T-helper 1 cell treated with Interleukin-12 subunit alpha and Interleukin-12 subunit beta and Interleukin-4 antibody, amounts not matched to agents 30 μg/mL and 1 μg/mL, for 36 hours (primary cell): ENCODE measurements at regions not wholly inside any gene's neighbourhood (a gene's known extent, or its start where the extent isn't known, plus 50 kb on each side); places are given as distances from the start of the nearest gene placed in this dataset.
"Not testable (repeated sequence)": the region's sequence is repeated elsewhere in the genome, so short reads cannot be mapped to it uniquely, and the experiment has no call there.

Experiments
- H3K27ac Mint-ChIP-seq: one replicate; pipeline ENCODE4 v1.8.0; 2021; ENCODE audit warnings: mild to moderate bottlenecking, mixed read lengths
- H3K27me3 Mint-ChIP-seq: one replicate; pipeline ENCODE4 v1.8.0; 2021; ENCODE audit warnings: low read depth, mixed read lengths
- H3K36me3 Mint-ChIP-seq: one replicate; pipeline ENCODE4 v1.8.0; 2021; ENCODE audit warnings: low read depth, mixed read lengths
- H3K4me1 Mint-ChIP-seq: one replicate; pipeline ENCODE4 v1.8.0; 2021; ENCODE audit warnings: low read depth, mixed read lengths
- H3K4me3 Mint-ChIP-seq: one replicate; pipeline ENCODE4 v1.8.0; 2021; ENCODE audit warnings: mild to moderate bottlenecking, moderate library complexity, mixed read lengths
- H3K9me3 Mint-ChIP-seq: one replicate; pipeline ENCODE4 v1.8.0; 2021; ENCODE audit warnings: mixed read lengths

- Mint-ChIP-seq H3K9me3 (no peaks in the 10 kb centered on the region), H3K36me3 (no peaks in the 10 kb centered on the region), H3K27me3 (no peaks in the 10 kb centered on the region), H3K4me1 (no peaks in the 10 kb centered on the region), H3K27ac (no peak overlapping the region), H3K4me3 (no peak overlapping the region)
Measured at GRCh38 chr3:115409596-115409995, 213.7 kb upstream of the GAP43 start.

- H3K4me1 Mint-ChIP-seq, H3K27ac Mint-ChIP-seq, H3K9me3 Mint-ChIP-seq, H3K27me3 Mint-ChIP-seq, H3K4me3 Mint-ChIP-seq, H3K36me3 Mint-ChIP-seq: not testable (repeated sequence)
Measured at GRCh38 chr3:115414610-115415009, 208.7 kb upstream of the GAP43 start.

GRCh38 chr3:115415246-115415996, 207.9 kb upstream of the GAP43 start:
- H3K4me1 Mint-ChIP-seq, result no peaks in the 10 kb centered on the region
- H3K9me3 Mint-ChIP-seq, result no peaks in the 10 kb centered on the region
- H3K27me3 Mint-ChIP-seq, result no peaks in the 10 kb centered on the region
- H3K27ac Mint-ChIP-seq, result no peak overlapping the region
- H3K36me3 Mint-ChIP-seq, result no peaks in the 10 kb centered on the region
- no peak overlapping the region for H3K4me3 Mint-ChIP-seq

- H3K4me1 Mint-ChIP-seq, result no peaks in the 10 kb centered on the region
- no peaks in the 10 kb centered on the region for H3K27me3 Mint-ChIP-seq
- no peaks in the 10 kb centered on the region for H3K9me3 Mint-ChIP-seq
- no peak overlapping the region for H3K4me3 Mint-ChIP-seq
- no peak overlapping the region for H3K27ac Mint-ChIP-seq
- H3K36me3 Mint-ChIP-seq, result no peaks in the 10 kb centered on the region
Measured at GRCh38 chr3:115418583-115418982, 204.7 kb upstream of the GAP43 start.

- no peaks in the 10 kb centered on the region for H3K4me1 Mint-ChIP-seq
- no peaks in the 10 kb centered on the region for H3K9me3 Mint-ChIP-seq
- H3K27ac Mint-ChIP-seq, result no peak overlapping the region
- H3K4me3 Mint-ChIP-seq, result no peak overlapping the region
- no peaks in the 10 kb centered on the region for H3K36me3 Mint-ChIP-seq
- no peaks in the 10 kb centered on the region for H3K27me3 Mint-ChIP-seq
Measured at GRCh38 chr3:115420086-115420485, 203.2 kb upstream of the GAP43 start.

- no peak overlapping the region for H3K4me3 Mint-ChIP-seq
- no peaks in the 10 kb centered on the region for H3K36me3 Mint-ChIP-seq
- no peaks in the 10 kb centered on the region for H3K27me3 Mint-ChIP-seq
- H3K27ac Mint-ChIP-seq, result no peak overlapping the region
- H3K4me1 Mint-ChIP-seq, result no peaks in the 10 kb centered on the region
- H3K9me3 Mint-ChIP-seq, result no peaks in the 10 kb centered on the region
Measured at GRCh38 chr3:115423170-115423569, 200.1 kb upstream of the GAP43 start.

GRCh38 chr3:115428841-115429240, 194.5 kb upstream of the GAP43 start:
- no peaks in the 10 kb centered on the region for H3K9me3 Mint-ChIP-seq
- no peaks in the 10 kb centered on the region for H3K36me3 Mint-ChIP-seq
- H3K27ac Mint-ChIP-seq, result no peak overlapping the region
- H3K4me3 Mint-ChIP-seq, result no peak overlapping the region
- H3K27me3 Mint-ChIP-seq, result no peaks in the 10 kb centered on the region
- H3K4me1 Mint-ChIP-seq, result no peaks in the 10 kb centered on the region

GRCh38 chr3:115436767-115437301, 186.5 kb upstream of the GAP43 start:
- Mint-ChIP-seq H3K9me3 (no peaks in the 10 kb centered on the region), H3K4me1 (no peaks in the 10 kb centered on the region), H3K4me3 (no peak overlapping the region), H3K27me3 (no peaks in the 10 kb centered on the region), H3K27ac (no peak overlapping the region), H3K36me3 (no peaks in the 10 kb centered on the region)

- H3K36me3 Mint-ChIP-seq, result no peaks in the 10 kb centered on the region
Measured at GRCh38 chr3:115438799-115439198, 184.5 kb upstream of the GAP43 start.

GRCh38 chr3:115445559-115445958, 177.8 kb upstream of the GAP43 start:
- H3K27me3 Mint-ChIP-seq, result no peaks in the 10 kb centered on the region
- H3K4me1 Mint-ChIP-seq, result no peaks in the 10 kb centered on the region
- no peaks in the 10 kb centered on the region for H3K36me3 Mint-ChIP-seq
- H3K27ac Mint-ChIP-seq, result no peak overlapping the region
- H3K9me3 Mint-ChIP-seq, result no peaks in the 10 kb centered on the region
- H3K4me3 Mint-ChIP-seq, result no peak overlapping the region

More at GRCh38 chr3:115438799-115439198, 184.5 kb upstream of the GAP43 start:
- no peaks in the 10 kb centered on the region for H3K4me1 Mint-ChIP-seq
- no peak overlapping the region for H3K27ac Mint-ChIP-seq
- no peaks in the 10 kb centered on the region for H3K27me3 Mint-ChIP-seq
- H3K9me3 Mint-ChIP-seq, result no peaks in the 10 kb centered on the region
- H3K4me3 Mint-ChIP-seq, result no peak overlapping the region

- no peaks in the 10 kb centered on the region for H3K9me3 Mint-ChIP-seq
- no peak overlapping the region for H3K4me3 Mint-ChIP-seq
- no peak overlapping the region for H3K27ac Mint-ChIP-seq
- H3K27me3 Mint-ChIP-seq, result no peaks in the 10 kb centered on the region
- no peaks in the 10 kb centered on the region for H3K36me3 Mint-ChIP-seq
- H3K4me1 Mint-ChIP-seq, result no peaks in the 10 kb centered on the region
Measured at GRCh38 chr3:115448851-115449250, 174.5 kb upstream of the GAP43 start.

GRCh38 chr3:115450036-115450435, 173.3 kb upstream of the GAP43 start:
- H3K9me3 Mint-ChIP-seq, result no peaks in the 10 kb centered on the region
- H3K27me3 Mint-ChIP-seq, result no peaks in the 10 kb centered on the region
- no peaks in the 10 kb centered on the region for H3K4me1 Mint-ChIP-seq
- no peak overlapping the region for H3K4me3 Mint-ChIP-seq
- H3K27ac Mint-ChIP-seq, result no peak overlapping the region
- no peaks in the 10 kb centered on the region for H3K36me3 Mint-ChIP-seq

- H3K9me3 Mint-ChIP-seq, result no peaks in the 10 kb centered on the region
- no peak overlapping the region for H3K27ac Mint-ChIP-seq
- H3K4me3 Mint-ChIP-seq, result no peak overlapping the region
Measured at GRCh38 chr3:115464036-115464435, 159.3 kb upstream of the GAP43 start.

GRCh38 chr3:115469649-115470048, 153.7 kb upstream of the GAP43 start:
- Mint-ChIP-seq H3K27ac (no peak overlapping the region), H3K4me1 (no peaks in the 10 kb centered on the region), H3K9me3 (no peaks in the 10 kb centered on the region), H3K4me3 (no peak overlapping the region), H3K27me3 (no peaks in the 10 kb centered on the region), H3K36me3 (no peaks in the 10 kb centered on the region)

More at GRCh38 chr3:115464036-115464435, 159.3 kb upstream of the GAP43 start:
- Mint-ChIP-seq H3K4me1 (no peaks in the 10 kb centered on the region), H3K36me3 (no peaks in the 10 kb centered on the region), H3K27me3 (no peaks in the 10 kb centered on the region)

- no peak overlapping the region for H3K4me3 Mint-ChIP-seq
Measured at GRCh38 chr3:115470254-115470653, 153.1 kb upstream of the GAP43 start.

More at GRCh38 chr3:115470254-115470653, 153.1 kb upstream of the GAP43 start:
- Mint-ChIP-seq H3K36me3 (no peaks in the 10 kb centered on the region), H3K9me3 (no peaks in the 10 kb centered on the region), H3K27ac (no peak overlapping the region), H3K4me1 (no peaks in the 10 kb centered on the region), H3K27me3 (no peaks in the 10 kb centered on the region)
